ENCODE measurements at regions not wholly inside any gene's neighbourhood (a gene's known extent, or its start where the extent isn't known, plus 50 kb on each side); places are given as distances from the start of the nearest gene placed in this dataset.

GRCh38 chr21:28655471-28655870 is 337.2 kb downstream of the LTN1 start (continued):
- no peak for TF ChIP-seq PRDM15 (CRISPR knock-in tag; IDR thresholded peaks at IDR 0.05)
- no peak for TF ChIP-seq ZMAT4 (CRISPR knock-in tag; IDR thresholded peaks at IDR 0.05)

GRCh38 chr21:28654406-28654805 is 338.3 kb downstream of the LTN1 start:
- peaks cover 7% of the 10 kb centered on the region; the same call in 1 of the 2 replicates for H3K4me1 Mint-ChIP-seq
- ATAC-seq, result no peak
- no peak overlapping the region for H3K27ac Mint-ChIP-seq
- TF ChIP-seq E2F4 (CRISPR knock-in tag; IDR thresholded peaks at IDR 0.05; ENCODE audit: borderline replicate concordance, low read depth) (no peak), NR2C2 (CRISPR knock-in tag; IDR thresholded peaks at IDR 0.05) (no peak), TEAD1 (CRISPR knock-in tag; IDR thresholded peaks at IDR 0.05) (no peak), GTF2I (CRISPR knock-in tag; conservative IDR thresholded peaks at IDR 0.05) (no peak), SP1 (CRISPR knock-in tag; conservative IDR thresholded peaks at IDR 0.05) (no peak), ZNF121 (CRISPR knock-in tag; IDR thresholded peaks at IDR 0.05) (no peak), GRHL2 (CRISPR knock-in tag; IDR thresholded peaks at IDR 0.05; ENCODE audit: insufficient replicate concordance, severe bottlenecking) (no peak), ZNF425 (CRISPR knock-in tag; conservative IDR thresholded peaks at IDR 0.05) (no peak), ATF2 (CRISPR knock-in tag; IDR thresholded peaks at IDR 0.05; ENCODE audit: borderline replicate concordance, low read depth) (no peak), ETV6 (CRISPR knock-in tag; IDR thresholded peaks at IDR 0.05) (no peak), ESRRA (CRISPR knock-in tag; IDR thresholded peaks at IDR 0.05; ENCODE audit: borderline replicate concordance) (no peak), USF1 (CRISPR knock-in tag; IDR thresholded peaks at IDR 0.05) (no peak), MLX (CRISPR knock-in tag; IDR thresholded peaks at IDR 0.05) (no peak)
- H3K36me3 Mint-ChIP-seq, result no peaks in the 10 kb centered on the region
- no peaks in the 10 kb centered on the region for H3K27me3 Mint-ChIP-seq (ENCODE audit: low read depth)
- no peaks in the 10 kb centered on the region for H3K9me3 Mint-ChIP-seq
- no peak for DNase-seq (ENCODE audit: low spot score)
- no peak overlapping the region for H3K4me3 Mint-ChIP-seq
- ChIA-PET POLR2A (no interaction called here), CTCF (interaction anchor here (0.6 kb wide), 1 partner anchor 163 kb away, joined by 8 read pairs; no protein-coding TSS in a partner anchor)
